ENCODE measurements at regions not wholly inside any gene's neighbourhood (a gene's known extent, or its start where the extent isn't known, plus 50 kb on each side); places are given as distances from the start of the nearest gene placed in this dataset.

DNA sequence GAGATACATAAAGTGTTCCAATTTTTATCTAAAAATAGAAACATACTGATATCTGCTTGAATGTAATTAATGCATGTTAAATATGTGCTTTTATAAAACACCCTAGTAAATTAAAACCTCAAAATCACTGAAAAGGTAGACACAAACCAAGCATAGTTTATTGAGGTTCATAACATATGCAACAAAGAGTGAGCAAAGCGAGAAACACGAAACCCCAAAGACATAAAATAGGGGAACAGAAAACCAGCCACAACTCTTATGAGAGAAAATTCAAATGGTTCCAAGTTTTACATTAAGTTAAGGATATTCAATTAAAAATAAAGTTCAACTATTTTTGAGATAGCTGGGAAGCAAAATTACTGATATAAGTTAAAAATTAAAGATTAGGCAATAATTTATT, 336.4 kb upstream of the AGA start:
- ChIA-PET SMC1A (ENCODE audit: uncharacterized antibody, unreplicated experiment) (no interaction called here), POLR2A (no interaction called here), CTCF (no interaction called here), RAD21 (ENCODE audit: unreplicated experiment) (no interaction called here)
- DNase-seq (ENCODE audit: low read depth, low spot score) (no peak), FAIRE-seq (no peak), ATAC-seq (peak; percentile 49; the same call in 2 of the 3 replicates)
- Histone ChIP-seq H4K20me1 (ENCODE audit: control insufficient read depth, insufficient read depth) (no peaks in the 10 kb centered on the region), H3K27ac (ENCODE audit: control insufficient read depth, insufficient read depth) (no peak overlapping the region), H3K27me3 (replicated peaks in 1 of 2; ENCODE audit: control insufficient read depth in 2 of 2, insufficient read depth in 2 of 2, low read length in 1 of 2) (no peaks in the 10 kb centered on the region), H3K79me2 (ENCODE audit: control insufficient read depth, insufficient read depth, low read length) (no peaks in the 10 kb centered on the region), H3K4me3 (no peak overlapping the region), H3K9ac (ENCODE audit: control insufficient read depth, insufficient read depth, low read length) (no peak overlapping the region), H3K9me3 (replicated peaks; ENCODE audit: control insufficient read depth, insufficient read depth, low read length) (no peaks in the 10 kb centered on the region), H3K36me3 (ENCODE audit: control insufficient read depth in 2 of 2, insufficient read depth in 2 of 2, low read length in 1 of 2) (no peaks in the 10 kb centered on the region), H2AFZ (ENCODE audit: control insufficient read depth, low read depth, low read length) (no peak overlapping the region), H3K4me1 (ENCODE audit: control insufficient read depth, insufficient read depth, low read length) (no peaks in the 10 kb centered on the region), H3K4me2 (ENCODE audit: control insufficient read depth, insufficient read depth) (no peak overlapping the region)
- BruUV-seq (replicated peaks), result no TSS peak
- WGBS (ENCODE audit: insufficient coverage, insufficient replicate concordance, low lambda C conversion rate, missing lambda C conversion rate), result 72% methylated on average over 2 of the region's 2 CpGs
- TF ChIP-seq, protein P1, sequence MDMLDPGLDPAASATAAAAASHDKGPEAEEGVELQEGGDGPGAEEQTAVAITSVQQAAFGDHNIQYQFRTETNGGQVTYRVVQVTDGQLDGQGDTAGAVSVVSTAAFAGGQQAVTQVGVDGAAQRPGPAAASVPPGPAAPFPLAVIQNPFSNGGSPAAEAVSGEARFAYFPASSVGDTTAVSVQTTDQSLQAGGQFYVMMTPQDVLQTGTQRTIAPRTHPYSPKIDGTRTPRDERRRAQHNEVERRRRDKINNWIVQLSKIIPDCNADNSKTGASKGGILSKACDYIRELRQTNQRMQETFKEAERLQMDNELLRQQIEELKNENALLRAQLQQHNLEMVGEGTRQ (IDR thresholded peaks at IDR 0.05; ENCODE audit: borderline replicate concordance, low read depth, low read length), result no peak
- 0 out of 2 replicates have a peak, but pooled peaks have one; percentile 8 for TF ChIP-seq RUNX3 (IDR thresholded peaks at IDR 0.05; ENCODE audit: low read length)
- peak; percentile 30; the same call in 1 of the 2 replicates for TF ChIP-seq SPI1 (IDR thresholded peaks at IDR 0.05; ENCODE audit: borderline replicate concordance, insufficient read depth, low read depth, low read length)
- in situ Hi-C loops (cut with MboI) (no loop called here), intact Hi-C loops (cut with micrococcal nuclease; ENCODE audit: unreplicated experiment) (no loop called here)

DNA sequence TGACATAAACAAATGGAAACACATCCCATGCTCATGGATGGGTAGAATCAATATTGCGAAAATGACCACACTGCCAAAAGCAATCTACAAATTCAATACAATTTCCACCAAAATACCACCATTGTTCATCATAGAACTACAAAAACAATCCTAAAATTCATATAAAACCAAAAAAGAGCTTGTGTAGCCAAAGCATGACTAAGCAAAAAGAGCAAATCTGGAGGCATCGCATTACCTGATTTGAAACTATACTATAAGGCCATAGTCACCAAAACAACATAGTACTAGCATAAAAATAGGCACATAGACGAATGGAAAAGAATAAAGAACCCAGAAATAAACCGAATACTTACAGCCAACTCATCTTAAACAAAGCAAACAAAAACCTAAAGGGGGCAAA, 342.8 kb upstream of the AGA start:
- no peak for ATAC-seq
- FAIRE-seq, result no peak
- BruUV-seq (replicated peaks), result no TSS peak
- TF ChIP-seq, protein P2, sequence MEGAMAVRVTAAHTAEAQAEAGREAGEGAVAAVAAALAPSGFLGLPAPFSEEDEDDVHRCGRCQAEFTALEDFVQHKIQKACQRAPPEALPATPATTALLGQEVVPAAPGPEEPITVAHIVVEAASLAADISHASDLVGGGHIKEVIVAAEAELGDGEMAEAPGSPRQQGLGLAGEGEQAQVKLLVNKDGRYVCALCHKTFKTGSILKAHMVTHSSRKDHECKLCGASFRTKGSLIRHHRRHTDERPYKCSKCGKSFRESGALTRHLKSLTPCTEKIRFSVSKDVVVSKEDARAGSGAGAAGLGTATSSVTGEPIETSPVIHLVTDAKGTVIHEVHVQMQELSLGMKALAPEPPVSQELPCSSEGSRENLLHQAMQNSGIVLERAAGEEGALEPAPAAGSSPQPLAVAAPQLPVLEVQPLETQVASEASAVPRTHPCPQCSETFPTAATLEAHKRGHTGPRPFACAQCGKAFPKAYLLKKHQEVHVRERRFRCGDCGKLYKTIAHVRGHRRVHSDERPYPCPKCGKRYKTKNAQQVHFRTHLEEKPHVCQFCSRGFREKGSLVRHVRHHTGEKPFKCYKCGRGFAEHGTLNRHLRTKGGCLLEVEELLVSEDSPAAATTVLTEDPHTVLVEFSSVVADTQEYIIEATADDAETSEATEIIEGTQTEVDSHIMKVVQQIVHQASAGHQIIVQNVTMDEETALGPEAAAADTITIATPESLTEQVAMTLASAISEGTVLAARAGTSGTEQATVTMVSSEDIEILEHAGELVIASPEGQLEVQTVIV (IDR thresholded peaks at IDR 0.05; ENCODE audit: borderline replicate concordance, partially characterized antibody), result no peak
- TF ChIP-seq, protein P3, sequence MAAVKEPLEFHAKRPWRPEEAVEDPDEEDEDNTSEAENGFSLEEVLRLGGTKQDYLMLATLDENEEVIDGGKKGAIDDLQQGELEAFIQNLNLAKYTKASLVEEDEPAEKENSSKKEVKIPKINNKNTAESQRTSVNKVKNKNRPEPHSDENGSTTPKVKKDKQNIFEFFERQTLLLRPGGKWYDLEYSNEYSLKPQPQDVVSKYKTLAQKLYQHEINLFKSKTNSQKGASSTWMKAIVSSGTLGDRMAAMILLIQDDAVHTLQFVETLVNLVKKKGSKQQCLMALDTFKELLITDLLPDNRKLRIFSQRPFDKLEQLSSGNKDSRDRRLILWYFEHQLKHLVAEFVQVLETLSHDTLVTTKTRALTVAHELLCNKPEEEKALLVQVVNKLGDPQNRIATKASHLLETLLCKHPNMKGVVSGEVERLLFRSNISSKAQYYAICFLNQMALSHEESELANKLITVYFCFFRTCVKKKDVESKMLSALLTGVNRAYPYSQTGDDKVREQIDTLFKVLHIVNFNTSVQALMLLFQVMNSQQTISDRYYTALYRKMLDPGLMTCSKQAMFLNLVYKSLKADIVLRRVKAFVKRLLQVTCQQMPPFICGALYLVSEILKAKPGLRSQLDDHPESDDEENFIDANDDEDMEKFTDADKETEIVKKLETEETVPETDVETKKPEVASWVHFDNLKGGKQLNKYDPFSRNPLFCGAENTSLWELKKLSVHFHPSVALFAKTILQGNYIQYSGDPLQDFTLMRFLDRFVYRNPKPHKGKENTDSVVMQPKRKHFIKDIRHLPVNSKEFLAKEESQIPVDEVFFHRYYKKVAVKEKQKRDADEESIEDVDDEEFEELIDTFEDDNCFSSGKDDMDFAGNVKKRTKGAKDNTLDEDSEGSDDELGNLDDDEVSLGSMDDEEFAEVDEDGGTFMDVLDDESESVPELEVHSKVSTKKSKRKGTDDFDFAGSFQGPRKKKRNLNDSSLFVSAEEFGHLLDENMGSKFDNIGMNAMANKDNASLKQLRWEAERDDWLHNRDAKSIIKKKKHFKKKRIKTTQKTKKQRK (IDR thresholded peaks at IDR 0.05; ENCODE audit: low read depth, low read length), result no peak
- no peak for TF ChIP-seq HDGF (IDR thresholded peaks at IDR 0.05)
- TF ChIP-seq, protein P4, sequence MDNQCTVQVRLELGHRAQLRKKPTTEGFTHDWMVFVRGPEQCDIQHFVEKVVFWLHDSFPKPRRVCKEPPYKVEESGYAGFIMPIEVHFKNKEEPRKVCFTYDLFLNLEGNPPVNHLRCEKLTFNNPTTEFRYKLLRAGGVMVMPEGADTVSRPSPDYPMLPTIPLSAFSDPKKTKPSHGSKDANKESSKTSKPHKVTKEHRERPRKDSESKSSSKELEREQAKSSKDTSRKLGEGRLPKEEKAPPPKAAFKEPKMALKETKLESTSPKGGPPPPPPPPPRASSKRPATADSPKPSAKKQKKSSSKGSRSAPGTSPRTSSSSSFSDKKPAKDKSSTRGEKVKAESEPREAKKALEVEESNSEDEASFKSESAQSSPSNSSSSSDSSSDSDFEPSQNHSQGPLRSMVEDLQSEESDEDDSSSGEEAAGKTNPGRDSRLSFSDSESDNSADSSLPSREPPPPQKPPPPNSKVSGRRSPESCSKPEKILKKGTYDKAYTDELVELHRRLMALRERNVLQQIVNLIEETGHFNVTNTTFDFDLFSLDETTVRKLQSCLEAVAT (IDR thresholded peaks at IDR 0.05), result no peak
- no peak for TF ChIP-seq NR2F1 (conservative IDR thresholded peaks at IDR 0.05)
- TF ChIP-seq SREBF1 (IDR thresholded peaks at IDR 0.05; ENCODE audit: low read length), result no peak
- TF ChIP-seq ZNF24 (IDR thresholded peaks at IDR 0.05), result no peak

More for the DNA sequence above, 342.8 kb upstream of the AGA start:
- POLR2A ChIA-PET, result interaction anchor here (0.5 kb wide), 1 partner anchor 100 kb away, joined by 5 read pairs; no protein-coding TSS in a partner anchor
- SMC1A ChIA-PET (ENCODE audit: uncharacterized antibody, unreplicated experiment), result no interaction called here
- no peak for DNase-seq (ENCODE audit: low read depth, low spot score)
- Histone ChIP-seq H3K79me2 (ENCODE audit: control insufficient read depth, insufficient read depth, low read length) (no peaks in the 10 kb centered on the region), H3K4me3 (no peak overlapping the region), H2AFZ (ENCODE audit: control insufficient read depth, low read depth, low read length) (no peak overlapping the region), H3K36me3 (ENCODE audit: control insufficient read depth in 2 of 2, insufficient read depth in 2 of 2, low read length in 1 of 2) (no peaks in the 10 kb centered on the region), H3K27ac (ENCODE audit: control insufficient read depth, insufficient read depth) (no peak overlapping the region), H4K20me1 (ENCODE audit: control insufficient read depth, insufficient read depth) (no peaks in the 10 kb centered on the region), H3K4me2 (ENCODE audit: control insufficient read depth, insufficient read depth) (no peak overlapping the region), H3K4me1 (ENCODE audit: control insufficient read depth, insufficient read depth, low read length) (no peaks in the 10 kb centered on the region), H3K27me3 (replicated peaks in 1 of 2; ENCODE audit: control insufficient read depth in 2 of 2, insufficient read depth in 2 of 2, low read length in 1 of 2) (no peaks in the 10 kb centered on the region), H3K9me3 (replicated peaks; ENCODE audit: control insufficient read depth, insufficient read depth, low read length) (no peaks in the 10 kb centered on the region), H3K9ac (ENCODE audit: control insufficient read depth, insufficient read depth, low read length) (no peak overlapping the region)
- WGBS (ENCODE audit: insufficient coverage, insufficient replicate concordance, low lambda C conversion rate, missing lambda C conversion rate), result 23% methylated on average over 4 of the region's 4 CpGs
- in situ Hi-C loops (cut with MboI) (no loop called here), intact Hi-C loops (cut with micrococcal nuclease; ENCODE audit: unreplicated experiment) (no loop called here)
- CTCF ChIA-PET, result no interaction called here
- RAD21 ChIA-PET (ENCODE audit: unreplicated experiment), result no interaction called here

Data from GM12878 (cell line).